A673 (cell line): ENCODE measurements at regions not wholly inside any gene's neighbourhood (a gene's known extent, or its start where the extent isn't known, plus 50 kb on each side); places are given as distances from the start of the nearest gene placed in this dataset.

Experiments
- BruUV-seq: library from RNA; stranded (reverse); fragments of 400-500 nt; replicated peaks from 2 replicates; lab custom pipeline; 2021; lab: Mats Ljungman, UMichigan
- CTCF ChIA-PET: fragments of 300-600 bp; sonication (Branson Sonifier 250); formaldehyde crosslinking; loops from one replicate; lab custom pipeline; 2022; ENCODE audit warnings: antibody characterized with exemption; lab: Charles Lee
- POLR2A ChIA-PET: fragments of 300-600 bp; sonication (Branson Sonifier 250); formaldehyde crosslinking; loops from one replicate; lab custom pipeline; 2022; ENCODE audit warnings: antibody characterized with exemption; ENCODE audit not compliant: low non-redundant PET; lab: Charles Lee
- DNase-seq: peaks from one replicate; pipeline ENCODE4 v3.0.0-alpha.2; 2015; ENCODE audit warnings: low spot score
- H3K27ac ChIP-seq: fragments of 200-600 bp; sonication (generic); 2 replicates; pipeline ENCODE4 v1.5.1; 2016; ENCODE audit warnings: mixed run types, low read depth, mild to moderate bottlenecking, mixed read lengths, antibody characterized with exemption, low read length; ENCODE audit not compliant: poor library complexity, severe bottlenecking
- H3K27me3 ChIP-seq: fragments of 200-600 bp; sonication (generic); replicated peaks from 2 replicates; pipeline ENCODE4 v1.6.1; 2017; ENCODE audit warnings: mixed run types, low read depth, mild to moderate bottlenecking, mixed read lengths, antibody characterized with exemption, low read length; ENCODE audit not compliant: insufficient read depth, poor library complexity
- H3K36me3 ChIP-seq: fragments of 200-600 bp; sonication (generic); 2 replicates; pipeline ENCODE4 v1.6.1; 2016; ENCODE audit warnings: mixed run types, mild to moderate bottlenecking, mixed read lengths, antibody characterized with exemption, low read length; ENCODE audit not compliant: insufficient read depth, poor library complexity, severe bottlenecking
- H3K4me1 ChIP-seq: fragments of 200-600 bp; sonication (generic); 2 replicates; pipeline ENCODE4 v1.6.1; 2017; ENCODE audit warnings: mixed run types, mild to moderate bottlenecking, mixed read lengths, antibody characterized with exemption, low read length; ENCODE audit not compliant: insufficient read depth, poor library complexity, severe bottlenecking
- H3K4me3 ChIP-seq: fragments of 200-600 bp; sonication (generic); 2 replicates; pipeline ENCODE4 v1.5.1; 2016; ENCODE audit warnings: low read depth, mixed run types, mild to moderate bottlenecking, mixed read lengths, low read length; ENCODE audit not compliant: poor library complexity, severe bottlenecking
- H3K9me3 ChIP-seq: fragments of 200-600 bp; sonication (generic); 2 replicates; pipeline ENCODE4 v1.6.1; 2016; ENCODE audit warnings: mixed run types, low read depth, mild to moderate bottlenecking, mixed read lengths, antibody characterized with exemption, low read length; ENCODE audit not compliant: poor library complexity, severe bottlenecking
- EZH2 ChIP-seq: fragments of 200-600 bp; sonication (generic); IDR thresholded peaks from 2 replicates; pipeline ENCODE4 v1.6.1; 2017; ENCODE audit warnings: borderline replicate concordance, low read depth, mild to moderate bottlenecking, mixed read lengths, antibody characterized with exemption, low read length; ENCODE audit not compliant: poor library complexity, severe bottlenecking
- intact Hi-C: fragments of 100-400 bp; cut with micrococcal nuclease; formaldehyde crosslinking; loops from one replicate; pipeline ENCODE4 v1.10.0; 2022; ENCODE audit not compliant: unreplicated experiment
- TF ChIP-seq, protein P1 (sequence below): fragments of 300-800, 200-600 bp; sonication (generic); conservative IDR thresholded peaks from 2 replicates; pipeline ENCODE4 v1.5.1; 2017; ENCODE audit warnings: low read depth, mild to moderate bottlenecking, antibody characterized with exemption, low read length, moderate library complexity, mixed read lengths

DNA sequence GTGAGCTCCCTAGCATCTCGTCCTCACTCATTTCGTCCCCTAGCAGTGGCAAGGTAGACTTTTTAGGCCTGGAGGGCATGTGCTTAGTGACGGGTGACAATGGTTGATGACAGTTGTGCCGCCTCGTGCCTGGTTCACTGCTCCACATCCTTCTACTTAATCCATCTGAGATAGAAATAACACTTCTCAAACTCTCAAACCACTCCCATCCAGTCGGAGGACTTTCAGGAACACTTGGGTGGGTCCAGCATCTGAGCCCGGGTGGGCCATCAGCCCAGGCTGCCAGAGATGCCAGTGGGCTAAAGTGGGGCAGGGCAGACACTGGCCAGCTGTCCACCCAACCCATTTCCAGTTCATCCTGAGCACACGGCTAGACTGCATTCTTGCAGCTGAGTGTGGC, 79.7 kb upstream of the SMAD3 start:
- H3K4me3 ChIP-seq = no peak overlapping the region
- H3K27ac ChIP-seq = no peak overlapping the region
- BruUV-seq = no TSS peak
- intact Hi-C loops = no loop called here
- H3K27me3 ChIP-seq = no peaks in the 10 kb centered on the region
- H3K36me3 ChIP-seq = no peaks in the 10 kb centered on the region
- ChIA-PET POLR2A (no interaction called here), CTCF (no interaction called here)
- no peaks in the 10 kb centered on the region for H3K9me3 ChIP-seq
- TF ChIP-seq, protein P1, sequence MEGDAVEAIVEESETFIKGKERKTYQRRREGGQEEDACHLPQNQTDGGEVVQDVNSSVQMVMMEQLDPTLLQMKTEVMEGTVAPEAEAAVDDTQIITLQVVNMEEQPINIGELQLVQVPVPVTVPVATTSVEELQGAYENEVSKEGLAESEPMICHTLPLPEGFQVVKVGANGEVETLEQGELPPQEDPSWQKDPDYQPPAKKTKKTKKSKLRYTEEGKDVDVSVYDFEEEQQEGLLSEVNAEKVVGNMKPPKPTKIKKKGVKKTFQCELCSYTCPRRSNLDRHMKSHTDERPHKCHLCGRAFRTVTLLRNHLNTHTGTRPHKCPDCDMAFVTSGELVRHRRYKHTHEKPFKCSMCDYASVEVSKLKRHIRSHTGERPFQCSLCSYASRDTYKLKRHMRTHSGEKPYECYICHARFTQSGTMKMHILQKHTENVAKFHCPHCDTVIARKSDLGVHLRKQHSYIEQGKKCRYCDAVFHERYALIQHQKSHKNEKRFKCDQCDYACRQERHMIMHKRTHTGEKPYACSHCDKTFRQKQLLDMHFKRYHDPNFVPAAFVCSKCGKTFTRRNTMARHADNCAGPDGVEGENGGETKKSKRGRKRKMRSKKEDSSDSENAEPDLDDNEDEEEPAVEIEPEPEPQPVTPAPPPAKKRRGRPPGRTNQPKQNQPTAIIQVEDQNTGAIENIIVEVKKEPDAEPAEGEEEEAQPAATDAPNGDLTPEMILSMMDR = no peak
- TF ChIP-seq EZH2 = no peak
- H3K4me1 ChIP-seq = no peaks in the 10 kb centered on the region
- DNase-seq = no peak

DNA sequence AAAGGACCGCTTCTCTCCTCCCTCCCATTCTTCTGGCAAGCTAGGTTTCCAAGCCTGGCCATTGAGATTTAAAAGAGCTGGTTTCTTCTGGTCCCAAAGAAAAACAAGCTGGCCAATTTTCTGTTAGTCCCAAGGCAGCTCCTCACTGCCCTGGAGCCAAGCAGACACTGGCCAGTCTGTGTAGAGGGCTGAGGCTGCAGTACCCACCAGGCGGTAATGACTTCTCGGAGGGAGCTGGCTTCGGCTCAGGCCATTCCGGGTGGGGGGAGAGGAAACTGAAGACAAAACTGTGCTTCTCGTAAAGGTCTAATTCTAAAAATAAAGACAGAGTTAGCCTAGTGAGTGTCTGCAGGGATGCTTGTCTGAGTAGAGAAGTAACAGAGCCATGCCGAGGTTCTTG, 78.5 kb upstream of the SMAD3 start:
- no peak for DNase-seq
- Histone ChIP-seq H3K4me1 (no peaks in the 10 kb centered on the region), H3K9me3 (no peaks in the 10 kb centered on the region), H3K27ac (no peak overlapping the region), H3K36me3 (no peaks in the 10 kb centered on the region), H3K4me3 (no peak overlapping the region), H3K27me3 (no peaks in the 10 kb centered on the region)
- intact Hi-C loops = no loop called here
- ChIA-PET POLR2A (no interaction called here), CTCF (no interaction called here)
- TF ChIP-seq, protein P1 = no peak
- no peak for TF ChIP-seq EZH2
- no TSS peak for BruUV-seq

DNA sequence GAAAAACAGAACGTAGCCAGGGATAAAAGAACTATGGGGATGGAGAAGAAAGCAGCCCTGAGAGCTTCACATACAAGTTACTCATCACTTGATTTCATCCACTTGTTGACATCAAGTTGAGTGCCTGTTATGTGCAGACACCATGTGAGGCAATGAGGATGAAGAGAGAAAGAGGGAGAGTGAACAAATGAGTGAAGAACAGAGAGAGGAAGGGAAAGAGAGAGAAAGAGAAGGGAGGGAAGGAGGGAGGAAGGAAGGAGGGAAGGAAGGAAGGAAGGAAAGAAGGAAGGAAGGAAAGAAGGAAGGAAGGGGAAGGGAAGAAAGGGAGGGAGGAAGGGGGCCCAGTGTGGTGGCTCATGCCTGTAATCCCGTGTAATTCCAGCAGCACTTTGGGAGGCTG, 72.3 kb upstream of the SMAD3 start:
- DNase-seq = no peak

More for the DNA sequence above, 72.3 kb upstream of the SMAD3 start:
- Histone ChIP-seq H3K36me3 (no peaks in the 10 kb centered on the region), H3K27ac (no peak overlapping the region), H3K4me3 (no peak overlapping the region), H3K27me3 (no peaks in the 10 kb centered on the region), H3K9me3 (no peaks in the 10 kb centered on the region), H3K4me1 (no peaks in the 10 kb centered on the region)
- TF ChIP-seq, protein P1 = no peak
- no peak for TF ChIP-seq EZH2
- intact Hi-C loops = no loop called here
- POLR2A ChIA-PET = no interaction called here
- CTCF ChIA-PET = no interaction called here
- BruUV-seq = no TSS peak
